ENCODE measurements at regions not wholly inside any gene's neighbourhood (a gene's known extent, or its start where the extent isn't known, plus 50 kb on each side); places are given as distances from the start of the nearest gene placed in this dataset.

- ChIA-PET RAD21 (ENCODE audit: low non-redundant PET in 1 of 2, low total read pairs in 2 of 2, uncharacterized antibody in 2 of 2, unreplicated experiment in 2 of 2) (no interaction called here), CTCF (no interaction called here), POLR2A (no interaction called here)
- Histone ChIP-seq H3K9me3 (ENCODE audit: control insufficient read depth in 1 of 2, insufficient read depth in 1 of 2, low read depth in 1 of 2, low read length in 2 of 2) (no peaks in the 10 kb centered on the region), H3K9me2 (ENCODE audit: insufficient read depth) (no peaks in the 10 kb centered on the region), H3K4me2 (ENCODE audit: low read length) (no peak overlapping the region), H3K9ac (ENCODE audit: low read length) (no peak overlapping the region), H3K27me3 (ENCODE audit: insufficient read depth, low read length) (no peaks in the 10 kb centered on the region), H2AFZ (ENCODE audit: low read depth, low read length, poor library complexity, severe bottlenecking) (no peak overlapping the region), H4K20me1 (ENCODE audit: insufficient read depth) (no peaks in the 10 kb centered on the region; the same call in 1 of the 2 replicates), H3K36me3 (ENCODE audit: control insufficient read depth in 1 of 2, insufficient read depth in 2 of 2, low read length in 2 of 2) (no peaks in the 10 kb centered on the region), H3K4me3 (replicated peaks in 1 of 2; ENCODE audit: low read depth in 1 of 2, low read length in 2 of 2) (no peak overlapping the region), H3K4me1 (ENCODE audit: control insufficient read depth in 1 of 2, insufficient read depth in 2 of 2, low read length in 2 of 2) (no peaks in the 10 kb centered on the region), H3K27ac (ENCODE audit: low read depth, low read length) (no peak overlapping the region), H3K79me2 (ENCODE audit: insufficient read depth, low read length) (no peaks in the 10 kb centered on the region)
- intact Hi-C loops (cut with micrococcal nuclease): no loop called here
- no peak for TF ChIP-seq EZH2 (IDR thresholded peaks at IDR 0.05)
- no peak for TF ChIP-seq MAX (IDR thresholded peaks at IDR 0.05)
- TF ChIP-seq CTCF (IDR thresholded peaks at IDR 0.05 in 2 of 3, conservative IDR thresholded peaks at IDR 0.05 in 1 of 3; ENCODE audit: borderline replicate concordance in 1 of 3, insufficient read depth in 1 of 3, low read depth in 2 of 3, low read length in 2 of 3): no peak
- DNase-seq (ENCODE audit: low read depth, low spot score): no peak
- no TSS peak for BruUV-seq (replicated peaks)
- ATAC-seq: no peak
These were observed 829.2 kb upstream of the ACVR2A start for GRCh38 chr2:147015591-147015990.

GRCh38 chr2:147013696-147014392 lies 831.0 kb upstream of the ACVR2A start:
- DNase-seq (ENCODE audit: low read depth, low spot score) (no peak), ATAC-seq (no peak)
- no peak overlapping the region for H3K27ac ChIP-seq (ENCODE audit: low read depth, low read length)
- no peak overlapping the region for H3K9ac ChIP-seq (ENCODE audit: low read length)
- TF ChIP-seq SRF (IDR thresholded peaks at IDR 0.05; ENCODE audit: low read depth) (no peak), POLR2AphosphoS5 (IDR thresholded peaks at IDR 0.05; ENCODE audit: low read depth, low read length) (no peak), EZH2phosphoT487 (IDR thresholded peaks at IDR 0.05; ENCODE audit: borderline replicate concordance) (no peak)
- H3K36me3 ChIP-seq (ENCODE audit: control insufficient read depth in 1 of 2, insufficient read depth in 2 of 2, low read length in 2 of 2): no peaks in the 10 kb centered on the region
- BruUV-seq (replicated peaks): no TSS peak
- no peak overlapping the region for H2AFZ ChIP-seq (ENCODE audit: low read depth, low read length, poor library complexity, severe bottlenecking)
- H3K27me3 ChIP-seq (ENCODE audit: insufficient read depth, low read length): no peaks in the 10 kb centered on the region
- H3K4me3 ChIP-seq (replicated peaks in 1 of 2; ENCODE audit: low read depth in 1 of 2, low read length in 2 of 2): no peak overlapping the region
- POLR2A ChIA-PET: no interaction called here
- CTCF ChIA-PET: no interaction called here
- H3K4me1 ChIP-seq (ENCODE audit: control insufficient read depth in 1 of 2, insufficient read depth in 2 of 2, low read length in 2 of 2): no peaks in the 10 kb centered on the region
- no peaks in the 10 kb centered on the region for H3K9me3 ChIP-seq (ENCODE audit: control insufficient read depth in 1 of 2, insufficient read depth in 1 of 2, low read depth in 1 of 2, low read length in 2 of 2)
- H3K9me2 ChIP-seq (ENCODE audit: insufficient read depth): no peaks in the 10 kb centered on the region
- RAD21 ChIA-PET (ENCODE audit: low non-redundant PET in 1 of 2, low total read pairs in 2 of 2, uncharacterized antibody in 2 of 2, unreplicated experiment in 2 of 2): no interaction called here
- intact Hi-C loops (cut with micrococcal nuclease): no loop called here
- H4K20me1 ChIP-seq (ENCODE audit: insufficient read depth): no peaks in the 10 kb centered on the region
- H3K79me2 ChIP-seq (ENCODE audit: insufficient read depth, low read length): no peaks in the 10 kb centered on the region
- no peak overlapping the region for H3K4me2 ChIP-seq (ENCODE audit: low read length)
